Kidney epithelial cell (primary cell): ENCODE measurements at regions not wholly inside any gene's neighbourhood (a gene's known extent, or its start where the extent isn't known, plus 50 kb on each side); places are given as distances from the start of the nearest gene placed in this dataset.

Experiments
- DNase-seq: peaks from one replicate; pipeline ENCODE4 v3.0.0-alpha.2; 2010; ENCODE audit warnings: low read depth
- H3K27me3 ChIP-seq: 2 replicates; pipeline ENCODE4 v1.6.0; 2011; ENCODE audit warnings: low read length; ENCODE audit not compliant: control insufficient read depth, insufficient read depth
- H3K36me3 ChIP-seq: 2 replicates; pipeline ENCODE4 v1.5.1; 2011; ENCODE audit warnings: low read length; ENCODE audit not compliant: control insufficient read depth, insufficient read depth
- H3K4me3 ChIP-seq: 2 replicates; pipeline ENCODE4 v1.5.1; 2011; ENCODE audit warnings: low read depth, mild to moderate bottlenecking, control low read depth, low read length
- CTCF ChIP-seq: IDR thresholded peaks from 2 replicates; pipeline ENCODE4 v1.5.1; 2011; ENCODE audit warnings: mild to moderate bottlenecking, moderate library complexity, low read length, control low read depth, inconsistent platforms; ENCODE audit not compliant: insufficient read depth, poor library complexity, severe bottlenecking

- TF ChIP-seq CTCF = no peak
- no peak overlapping the region for H3K4me3 ChIP-seq
- no peak for DNase-seq
- no peaks in the 10 kb centered on the region for H3K27me3 ChIP-seq
- H3K36me3 ChIP-seq = no peaks in the 10 kb centered on the region
Observed at GRCh38 chr2:19416784-19417684, 58.6 kb upstream of the OSR1 start.

GRCh38 chr2:19416083-19416482 is 57.7 kb upstream of the OSR1 start:
- no peak overlapping the region for H3K4me3 ChIP-seq
- TF ChIP-seq CTCF = no peak
- H3K36me3 ChIP-seq = no peaks in the 10 kb centered on the region
- no peak for DNase-seq
- H3K27me3 ChIP-seq = no peaks in the 10 kb centered on the region

- no peak for DNase-seq
- no peak overlapping the region for H3K4me3 ChIP-seq
- H3K36me3 ChIP-seq = no peaks in the 10 kb centered on the region
- no peaks in the 10 kb centered on the region for H3K27me3 ChIP-seq
- TF ChIP-seq CTCF = no peak
Observed at GRCh38 chr2:19409046-19409445, 50.6 kb upstream of the OSR1 start.

DNA sequence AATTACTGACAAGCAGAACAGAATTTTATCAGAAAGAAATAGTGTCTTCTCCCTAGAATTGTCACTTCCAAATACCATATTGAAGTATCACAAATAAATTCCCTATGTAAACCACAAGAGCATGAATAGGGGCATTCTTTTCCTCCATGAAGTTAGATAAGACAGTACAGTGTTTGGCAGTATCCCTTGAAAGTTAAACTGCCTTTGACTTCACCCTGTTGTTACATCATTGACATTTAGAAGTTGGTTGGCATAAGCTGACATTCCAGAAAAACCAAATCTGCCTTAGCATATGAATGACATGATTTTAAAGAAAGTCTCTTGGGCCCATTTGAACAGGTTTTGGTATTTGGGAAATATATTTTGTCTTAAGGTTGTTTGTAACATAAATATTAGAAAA is 50.2 kb upstream of the OSR1 start:
- Histone ChIP-seq H3K27me3 (no peaks in the 10 kb centered on the region), H3K36me3 (no peaks in the 10 kb centered on the region), H3K4me3 (no peak overlapping the region)
- no peak for TF ChIP-seq CTCF
- no peak for DNase-seq
